GM11168 (cell line): ENCODE measurements at regions not wholly inside any gene's neighbourhood (a gene's known extent, or its start where the extent isn't known, plus 50 kb on each side); places are given as distances from the start of the nearest gene placed in this dataset.
"Not testable (repeated sequence)": the region's sequence is repeated elsewhere in the genome, so short reads cannot be mapped to it uniquely, and the experiment has no call there.

Experiments used
- in situ Hi-C: fragments of 300-500 bp; cut with MboI; formaldehyde crosslinking; loops from one replicate; pipeline ENCODE4 v1.12.0; 2022; ENCODE audit warnings: low sequenced_read_pairs; ENCODE audit not compliant: unreplicated experiment

DNA sequence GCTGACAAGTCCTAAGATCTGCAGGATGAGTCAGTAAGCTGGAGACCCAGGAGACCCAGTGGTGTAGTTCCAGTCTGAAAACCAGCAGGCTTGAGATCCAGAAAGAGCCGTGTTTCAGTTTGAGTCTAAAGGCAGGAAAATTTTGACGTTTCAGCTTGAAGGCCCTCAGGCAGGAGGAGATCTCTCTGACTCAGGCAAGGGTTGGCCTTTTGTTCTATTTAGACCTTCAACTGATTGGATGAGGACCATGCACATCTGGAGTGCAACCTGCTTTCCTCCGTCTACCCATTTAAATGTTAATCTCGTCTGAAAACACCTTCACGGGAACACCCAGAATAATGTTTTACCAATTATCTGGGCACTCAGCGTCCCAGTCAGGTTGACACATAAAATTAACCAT is 69.5 kb downstream of the NPIPA7 start:
- in situ Hi-C loops = not testable (repeated sequence)

DNA sequence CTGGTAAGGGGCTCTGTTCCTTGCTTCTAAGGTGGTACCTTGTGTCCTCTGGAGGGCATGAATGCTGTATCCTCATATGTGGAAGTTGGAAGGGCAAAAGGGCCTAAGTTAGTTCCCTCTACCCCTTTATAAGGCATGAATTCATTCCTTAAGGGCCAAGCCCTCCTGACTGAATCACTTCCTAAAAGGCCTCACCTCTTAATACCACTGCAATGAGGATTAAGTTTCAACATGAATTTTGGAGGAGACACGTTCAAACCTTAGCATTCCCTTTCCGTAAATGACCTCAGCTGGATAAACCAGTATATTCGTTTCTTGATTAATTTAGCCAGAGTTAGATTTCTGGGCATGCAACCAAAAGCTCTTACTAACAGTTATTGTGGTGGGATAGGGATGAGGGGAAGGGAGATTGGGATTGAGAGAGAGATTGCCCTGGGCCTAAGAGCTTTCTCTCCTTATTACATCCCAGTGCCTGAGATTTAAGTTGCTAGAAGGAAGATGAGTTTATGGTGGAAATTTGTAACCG is 70.8 kb downstream of the NPIPA7 start:
- in situ Hi-C loops = loop anchor here (5.0 kb wide), 1 partner anchor 1147 kb away; no protein-coding TSS in a partner anchor

GRCh38 chr16:16451721-16452410 is 72.9 kb downstream of the NPIPA7 start:
- in situ Hi-C loops = loop anchor here (5.0 kb wide), 1 partner anchor 1150 kb away; no protein-coding TSS in a partner anchor

DNA sequence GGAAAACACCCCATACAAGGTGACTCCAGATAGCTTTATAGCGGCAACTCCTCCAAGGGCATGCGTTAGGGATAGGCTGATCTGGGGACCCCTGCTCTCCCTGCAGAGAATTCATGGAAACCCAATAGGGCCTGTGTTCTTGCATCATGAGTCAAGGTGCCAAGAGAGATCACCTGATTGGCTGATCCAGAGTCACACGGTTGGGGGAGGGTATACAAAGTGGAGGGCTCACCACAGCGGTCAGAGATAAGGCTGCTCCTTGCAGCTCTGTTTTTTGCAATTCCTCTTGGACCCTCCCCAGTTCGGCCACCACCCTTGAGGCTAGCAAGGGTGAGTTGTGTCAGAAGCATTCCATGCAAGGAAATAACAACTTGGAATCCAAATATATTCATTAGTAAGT is 79.6 kb downstream of the NPIPA7 start:
- in situ Hi-C loops = not testable (repeated sequence)

DNA sequence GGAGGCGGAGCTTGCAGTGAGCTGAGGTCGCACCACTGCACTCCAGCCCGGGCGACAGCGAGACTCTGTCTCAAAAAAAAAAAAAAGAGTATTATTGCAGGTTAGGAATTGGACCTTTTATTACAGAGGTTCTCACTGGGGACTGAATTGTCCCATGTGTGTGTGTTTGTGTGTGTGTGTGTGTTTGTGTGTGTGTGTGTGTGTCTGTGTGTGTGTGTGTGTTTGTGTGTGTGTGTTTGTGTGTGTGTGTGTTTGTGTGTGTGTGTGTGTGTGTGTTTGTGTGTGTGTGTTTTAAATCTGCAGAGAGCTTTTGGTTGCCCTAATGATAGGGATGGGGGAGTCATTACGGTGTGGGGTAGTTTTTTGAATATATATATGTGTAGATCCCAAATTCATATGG is 84.9 kb downstream of the NPIPA7 start:
- in situ Hi-C loops = not testable (repeated sequence)

DNA sequence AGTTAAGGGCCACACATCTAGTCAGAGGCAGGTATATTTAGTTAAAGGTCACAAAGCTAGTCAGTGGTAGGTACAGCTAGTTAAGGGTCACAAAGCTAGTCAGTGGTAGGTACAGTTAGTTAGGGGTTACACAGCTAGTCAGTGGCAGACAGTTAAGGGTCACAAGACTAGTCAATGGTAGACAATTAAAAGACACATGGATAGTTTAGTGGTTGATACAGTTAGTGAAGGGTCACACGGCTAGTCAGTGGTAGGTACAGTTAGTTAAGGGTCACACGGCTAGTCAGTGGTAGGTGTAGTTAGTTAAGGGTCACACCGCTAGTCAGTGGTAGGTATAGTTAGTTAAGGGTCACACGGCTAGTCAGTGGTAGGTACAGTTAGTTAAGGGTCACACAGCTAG is 110.0 kb downstream of the NPIPA7 start:
- in situ Hi-C loops = not testable (repeated sequence)

GRCh38 chr16:16489466-16489865 is 110.5 kb downstream of the NPIPA7 start:
- in situ Hi-C loops = not testable (repeated sequence)

DNA sequence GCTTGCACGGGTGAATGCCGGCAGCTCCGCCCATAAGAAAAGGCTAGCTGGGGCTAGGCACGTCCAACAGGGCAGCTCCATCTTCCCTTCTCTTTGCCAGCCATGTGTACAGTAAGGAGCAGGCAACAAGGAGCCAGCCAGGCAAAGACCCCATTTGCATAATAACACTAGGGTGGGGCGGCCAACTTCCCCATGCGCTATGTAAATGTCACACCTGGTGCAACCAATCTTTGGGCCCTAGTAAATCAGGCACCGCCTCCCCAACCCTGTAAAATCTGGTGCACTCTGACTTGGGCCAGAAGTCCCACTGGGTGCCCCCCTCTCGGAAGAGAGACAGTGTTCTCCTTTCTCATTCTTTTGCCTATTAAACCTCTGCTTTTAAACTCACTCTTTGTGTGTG is 115.2 kb downstream of the NPIPA7 start:
- in situ Hi-C loops = not testable (repeated sequence)

GRCh38 chr16:16494998-16495397 is 116.1 kb downstream of the NPIPA7 start:
- in situ Hi-C loops = not testable (repeated sequence)

GRCh38 chr16:16499875-16500274 is 120.9 kb downstream of the NPIPA7 start:
- in situ Hi-C loops = not testable (repeated sequence)

GRCh38 chr16:16507041-16507440 is 128.1 kb downstream of the NPIPA7 start:
- in situ Hi-C loops = not testable (repeated sequence)

- in situ Hi-C loops = not testable (repeated sequence)
These were observed 129.4 kb downstream of the NPIPA7 start for GRCh38 chr16:16508344-16508743.

GRCh38 chr16:16519395-16519794 is 140.5 kb downstream of the NPIPA7 start:
- in situ Hi-C loops = not testable (repeated sequence)

GRCh38 chr16:16521239-16522002 is 142.5 kb downstream of the NPIPA7 start:
- in situ Hi-C loops = not testable (repeated sequence)

DNA sequence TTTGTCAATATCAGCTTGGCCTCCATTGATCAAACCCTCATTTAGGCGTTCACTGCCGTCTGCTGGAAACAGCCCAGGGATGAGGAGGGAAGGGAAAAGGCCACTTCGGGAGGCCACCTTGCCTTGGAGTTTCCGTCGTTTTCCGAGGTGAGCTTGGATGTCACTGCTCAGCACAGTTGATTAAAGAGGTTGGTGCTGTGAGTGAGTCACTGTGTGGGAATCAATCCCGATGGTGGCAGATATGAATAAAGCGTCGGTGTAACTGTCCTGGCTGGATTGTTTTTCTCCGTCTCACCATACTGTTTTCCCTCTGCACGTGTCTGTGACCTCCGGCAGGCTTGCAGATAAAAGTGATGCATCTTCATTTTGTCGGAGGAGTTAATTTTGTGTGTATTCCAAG is 148.1 kb downstream of the NPIPA7 start:
- in situ Hi-C loops = not testable (repeated sequence)

GRCh38 chr16:16530744-16531143 is 151.8 kb downstream of the NPIPA7 start:
- in situ Hi-C loops = not testable (repeated sequence)

DNA sequence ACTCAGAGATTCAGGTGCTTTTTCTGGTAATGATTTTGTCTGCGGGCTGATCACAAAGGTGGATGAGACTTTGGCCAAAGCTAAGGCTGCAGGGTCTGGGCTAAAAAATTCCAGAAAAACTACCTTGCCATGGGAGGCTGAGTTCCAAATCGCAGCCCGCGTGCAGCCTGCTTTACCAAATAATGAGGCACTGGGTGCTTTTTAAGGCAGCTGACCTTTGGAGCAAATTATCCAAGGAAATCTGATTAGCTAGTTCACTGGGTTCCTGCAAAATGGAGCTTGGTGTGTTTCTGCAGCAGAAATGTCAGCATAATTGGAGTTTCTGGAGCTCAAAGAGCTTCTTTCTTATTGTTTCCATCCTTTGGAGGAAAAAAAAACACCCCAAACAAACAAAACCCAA is 156.6 kb downstream of the NPIPA7 start:
- in situ Hi-C loops = not testable (repeated sequence)

GRCh38 chr16:16536151-16536550 is 157.2 kb downstream of the NPIPA7 start:
- in situ Hi-C loops = not testable (repeated sequence)

DNA sequence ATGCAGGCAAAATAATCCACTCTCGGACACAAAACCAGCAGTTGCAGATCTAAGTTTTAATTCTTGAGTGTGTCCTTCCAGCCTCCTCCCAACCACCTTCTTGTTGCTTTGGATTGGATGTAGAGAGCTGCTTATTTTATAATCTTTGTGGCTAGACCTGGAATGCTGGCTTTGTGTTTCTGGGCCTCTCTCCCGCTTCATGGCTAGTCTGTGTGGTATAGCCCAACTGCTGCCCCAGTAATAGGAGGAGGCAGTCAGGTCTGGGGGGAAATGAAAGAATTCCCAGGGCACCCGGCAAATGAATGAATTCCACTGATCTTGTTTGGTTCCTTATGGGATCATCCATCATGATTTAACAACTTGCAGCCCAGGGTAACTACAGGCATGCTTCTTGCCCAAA is 170.8 kb downstream of the NPIPA7 start:
- in situ Hi-C loops = loop anchor here (10.0 kb wide), 1 partner anchor 1615 kb away; no protein-coding TSS in a partner anchor

DNA sequence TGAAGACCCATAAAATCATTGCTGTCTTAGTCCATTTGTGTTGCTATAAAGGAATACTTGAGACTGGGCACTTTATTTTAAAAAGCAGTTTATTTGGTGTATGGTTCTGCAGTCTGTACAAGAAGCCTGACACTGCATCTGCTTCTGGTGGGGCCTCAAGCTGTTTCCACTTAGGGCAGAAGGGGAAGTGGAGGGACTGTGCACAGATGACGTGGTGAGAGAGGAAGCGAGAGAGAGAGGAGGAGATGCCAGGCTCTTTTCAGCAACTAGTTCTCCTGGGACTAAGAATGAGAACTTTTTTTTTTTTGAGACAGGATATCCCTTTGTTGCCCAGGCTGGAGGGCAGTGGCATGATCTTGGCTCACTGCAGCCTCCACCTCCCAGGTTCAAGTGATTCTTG is 171.9 kb downstream of the NPIPA7 start:
- in situ Hi-C loops = not testable (repeated sequence)

DNA sequence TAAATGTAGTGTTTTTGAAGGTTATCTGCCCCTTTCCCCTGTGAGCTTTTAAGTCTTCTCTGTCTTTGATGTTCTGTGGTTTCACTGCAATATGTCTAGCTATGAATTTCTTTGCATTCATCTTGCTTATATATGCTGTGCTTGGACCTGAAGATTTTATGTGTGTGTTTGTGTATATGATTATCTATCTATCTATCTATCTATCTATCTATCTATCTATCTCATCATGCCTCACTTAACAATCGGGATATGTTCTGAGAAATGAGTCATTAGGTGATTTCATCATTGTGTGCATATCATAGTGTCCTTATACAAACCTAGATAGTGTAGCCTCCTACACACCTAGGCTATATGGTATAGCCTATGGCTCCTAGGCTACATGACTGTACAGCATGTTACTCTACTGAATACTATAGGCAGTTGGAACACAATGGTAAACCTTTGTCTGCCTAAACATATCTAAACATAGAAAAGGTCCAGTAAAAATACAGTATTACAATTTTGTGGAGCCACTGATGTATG is 173.9 kb downstream of the NPIPA7 start:
- in situ Hi-C loops = not testable (repeated sequence)
